Esophagus squamous epithelium (tissue), 4 donors: ENCODE measurements at regions not wholly inside any gene's neighbourhood (a gene's known extent, or its start where the extent isn't known, plus 50 kb on each side); places are given as distances from the start of the nearest gene placed in this dataset.

Experiments
- POLR2A ChIP-seq, 4 donors: fragments of 450-650 bp; IDR thresholded peaks; one replicate each; pipeline ENCODE4 v1.6.1; 2017; ENCODE audit warnings: antibody characterized with exemption in 4 of 4, mild to moderate bottlenecking in 4 of 4, moderate library complexity in 3 of 4
- TF ChIP-seq, protein P1 (sequence below), 6 experiments: fragments of 450-650 bp in 4 of 6; fragments of 200-600 bp in 2 of 6; sonication (generic) in 2 of 6; IDR thresholded peaks; one replicate each; pipeline ENCODE4 v1.5.1; 2016 to 2019; ENCODE audit warnings: antibody characterized with exemption in 6 of 6, mild to moderate bottlenecking in 4 of 6, moderate library complexity in 4 of 6

DNA sequence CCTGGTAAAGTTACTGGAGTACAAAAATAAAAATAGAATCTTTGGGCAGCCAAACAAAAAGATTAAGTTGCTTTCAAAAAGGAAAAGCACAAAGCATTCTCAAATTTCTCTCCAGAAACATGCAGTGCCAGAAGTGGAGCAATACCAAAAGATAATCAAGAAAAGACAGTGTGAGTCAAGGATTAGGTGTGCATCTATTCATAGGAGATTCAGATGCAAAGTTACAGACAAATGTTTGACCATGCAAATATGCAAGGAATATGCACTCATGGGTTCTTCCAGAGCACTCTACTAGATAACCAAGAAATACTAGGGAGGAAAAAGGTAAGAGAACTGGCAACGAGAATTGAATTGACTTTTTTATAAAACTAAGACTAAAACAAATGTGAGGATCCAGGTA is 51.8 kb upstream of the CDH20 start:
- TF ChIP-seq POLR2A (IDR thresholded peaks at IDR 0.05): no peak
- TF ChIP-seq, protein P1, sequence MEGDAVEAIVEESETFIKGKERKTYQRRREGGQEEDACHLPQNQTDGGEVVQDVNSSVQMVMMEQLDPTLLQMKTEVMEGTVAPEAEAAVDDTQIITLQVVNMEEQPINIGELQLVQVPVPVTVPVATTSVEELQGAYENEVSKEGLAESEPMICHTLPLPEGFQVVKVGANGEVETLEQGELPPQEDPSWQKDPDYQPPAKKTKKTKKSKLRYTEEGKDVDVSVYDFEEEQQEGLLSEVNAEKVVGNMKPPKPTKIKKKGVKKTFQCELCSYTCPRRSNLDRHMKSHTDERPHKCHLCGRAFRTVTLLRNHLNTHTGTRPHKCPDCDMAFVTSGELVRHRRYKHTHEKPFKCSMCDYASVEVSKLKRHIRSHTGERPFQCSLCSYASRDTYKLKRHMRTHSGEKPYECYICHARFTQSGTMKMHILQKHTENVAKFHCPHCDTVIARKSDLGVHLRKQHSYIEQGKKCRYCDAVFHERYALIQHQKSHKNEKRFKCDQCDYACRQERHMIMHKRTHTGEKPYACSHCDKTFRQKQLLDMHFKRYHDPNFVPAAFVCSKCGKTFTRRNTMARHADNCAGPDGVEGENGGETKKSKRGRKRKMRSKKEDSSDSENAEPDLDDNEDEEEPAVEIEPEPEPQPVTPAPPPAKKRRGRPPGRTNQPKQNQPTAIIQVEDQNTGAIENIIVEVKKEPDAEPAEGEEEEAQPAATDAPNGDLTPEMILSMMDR (IDR thresholded peaks at IDR 0.05): no peak
